Putamen (tissue), 1 donor: ENCODE measurements at regions not wholly inside any gene's neighbourhood (a gene's known extent, or its start where the extent isn't known, plus 50 kb on each side); places are given as distances from the start of the nearest gene placed in this dataset.

ENCODE experiments used
- DNase-seq: peaks from one replicate; pipeline ENCODE4 v3.0.0-alpha.2; 2016; ENCODE audit warnings: low spot score

DNA sequence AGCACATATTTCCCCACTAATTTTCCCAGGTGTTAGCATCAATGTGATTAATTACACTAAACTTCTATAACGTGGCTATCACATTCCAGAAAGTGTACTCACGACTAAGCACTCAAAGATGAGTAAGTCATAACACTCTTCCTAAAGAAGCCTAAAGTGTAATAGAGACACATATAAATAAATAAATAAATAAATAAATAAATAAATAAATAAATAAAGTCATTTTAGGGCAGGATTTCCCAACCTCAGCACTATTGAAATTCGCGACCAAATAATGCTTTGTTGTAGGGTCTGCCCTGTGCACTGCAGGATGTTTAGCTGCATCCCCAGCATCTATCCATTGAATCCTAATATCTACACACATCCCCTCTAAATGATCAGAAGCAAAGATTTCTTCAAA, 390.9 kb downstream of the CDH7 start:
- DNase-seq = no peak

DNA sequence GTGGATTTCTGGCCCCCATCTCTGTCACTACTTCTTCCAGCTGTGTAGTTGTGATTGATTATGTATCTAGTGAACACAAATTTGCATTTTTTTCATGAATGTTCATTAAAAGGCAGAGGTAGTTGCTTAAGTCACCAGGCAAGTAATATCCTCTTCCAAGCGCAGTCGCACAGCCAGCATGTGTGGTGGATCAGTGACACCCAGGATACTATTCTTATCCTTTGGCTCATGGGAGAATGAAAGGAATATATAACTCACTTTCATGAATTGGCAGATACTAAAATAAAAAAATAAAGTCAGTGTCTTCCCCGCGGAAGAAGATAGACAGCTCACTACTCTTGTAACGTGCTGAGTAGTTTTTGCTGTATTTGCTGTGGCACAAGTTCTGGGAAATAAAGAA, 387.8 kb downstream of the CDH7 start:
- DNase-seq = no peak

DNA sequence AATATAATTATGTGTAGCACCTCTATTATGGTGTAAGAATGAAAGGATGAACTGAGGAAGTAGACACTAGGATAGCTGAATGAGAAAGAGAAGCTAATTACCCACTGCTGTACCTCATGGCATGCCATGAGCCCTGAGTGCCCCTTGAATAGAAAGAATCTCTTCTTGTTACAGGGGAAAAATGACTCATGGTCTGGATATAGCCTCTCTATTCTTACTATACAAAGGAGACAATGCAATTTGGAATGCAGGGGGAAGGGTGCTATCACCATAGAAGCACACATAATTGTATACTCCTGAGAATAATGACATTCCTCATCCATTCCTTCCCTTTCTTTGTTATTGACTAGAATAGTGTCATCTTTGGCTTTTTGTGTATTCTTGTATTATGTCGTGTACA, 385.2 kb downstream of the CDH7 start:
- no peak for DNase-seq

DNA sequence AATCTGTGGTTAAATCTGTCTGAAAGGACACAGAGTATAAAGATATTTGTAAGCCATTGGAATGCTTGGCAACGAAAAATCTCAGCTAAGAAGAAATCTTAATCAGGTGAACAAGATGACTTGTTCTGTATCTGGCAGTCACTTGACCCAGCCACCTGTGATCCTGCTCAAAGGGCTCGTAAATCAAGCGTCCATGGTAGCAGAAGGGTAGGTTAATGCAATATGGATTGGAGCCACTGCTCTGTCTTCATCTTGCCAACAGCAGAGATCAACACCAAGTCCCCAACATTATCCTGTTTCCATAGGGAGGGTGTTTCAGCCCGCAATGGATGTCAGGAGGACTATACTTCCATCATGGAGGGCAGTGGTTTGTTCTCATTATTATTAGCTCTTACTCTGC, 378.4 kb downstream of the CDH7 start:
- no peak for DNase-seq

DNA sequence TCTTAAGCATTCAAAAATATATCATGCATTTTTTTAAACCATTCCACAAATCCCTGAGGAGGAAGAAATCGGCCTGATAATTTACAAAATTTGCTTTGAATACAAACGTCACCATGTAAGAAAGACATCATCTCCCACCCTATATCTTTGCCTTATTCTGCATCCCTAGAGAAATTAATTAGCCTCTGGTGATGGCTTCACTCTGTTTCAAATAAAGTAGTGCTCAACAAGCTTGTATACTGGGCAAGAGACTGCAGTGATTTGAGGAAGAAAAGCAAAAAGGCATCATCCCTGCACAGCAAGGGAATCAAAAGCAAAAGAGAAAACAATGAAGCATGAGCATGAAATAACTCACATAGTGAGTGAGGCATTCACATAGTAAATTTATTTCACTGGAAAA, 375.5 kb downstream of the CDH7 start:
- no peak for DNase-seq

DNA sequence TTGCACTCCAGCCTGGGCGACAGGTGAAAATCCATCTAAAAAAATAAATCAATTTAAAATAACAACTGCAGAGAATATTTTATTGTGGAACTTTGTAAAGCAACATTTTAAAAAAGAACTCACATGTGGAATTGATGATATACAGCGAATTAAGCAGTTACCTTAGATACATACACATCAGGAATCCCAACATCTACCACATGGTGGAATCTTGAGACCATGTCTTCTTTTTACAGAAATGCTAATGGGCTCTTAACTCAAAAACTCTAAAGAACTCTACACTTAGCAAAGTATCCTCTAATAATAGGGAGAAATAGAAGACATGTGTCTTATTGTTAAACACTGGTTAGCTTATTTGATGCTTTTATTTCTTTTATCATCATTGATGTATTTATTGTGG, 373.6 kb downstream of the CDH7 start:
- DNase-seq = no peak

DNA sequence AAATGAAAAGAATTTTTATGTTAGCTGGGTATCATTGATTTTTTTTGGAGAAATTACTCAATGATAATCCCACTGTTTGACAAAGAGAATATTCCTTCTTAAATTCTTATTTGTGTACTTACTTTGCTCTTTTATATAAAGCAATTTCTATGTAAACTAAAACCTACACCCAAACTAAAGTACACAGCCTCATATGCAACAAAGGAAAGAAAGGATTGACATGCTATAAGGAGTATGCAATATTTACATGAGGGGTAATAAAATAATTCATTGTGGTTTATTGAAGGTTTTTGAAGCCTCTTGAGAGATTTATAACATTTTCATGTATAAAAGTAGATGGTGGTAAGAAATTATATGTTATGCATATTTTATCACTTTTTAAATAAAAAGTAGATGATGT, 368.5 kb downstream of the CDH7 start:
- no peak for DNase-seq

DNA sequence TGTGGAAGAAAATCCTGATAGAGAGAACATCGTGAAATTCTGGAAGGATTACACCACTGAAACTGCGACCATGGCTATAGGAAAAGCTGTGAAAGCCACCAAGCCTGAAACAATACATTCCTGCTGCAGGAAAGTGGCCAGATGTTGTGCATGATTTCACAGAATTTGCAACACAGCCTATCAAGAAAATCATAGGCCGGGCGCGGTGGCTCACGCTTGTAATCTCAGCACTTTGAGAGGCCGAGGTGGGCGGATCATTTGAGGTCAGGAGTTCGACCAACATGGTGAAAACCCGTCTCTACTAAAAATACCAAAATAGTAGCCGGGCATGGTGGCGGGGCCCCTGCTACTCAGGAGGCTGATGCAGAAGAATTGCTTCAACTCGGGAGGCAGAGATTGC, 360.2 kb downstream of the CDH7 start:
- no peak for DNase-seq

DNA sequence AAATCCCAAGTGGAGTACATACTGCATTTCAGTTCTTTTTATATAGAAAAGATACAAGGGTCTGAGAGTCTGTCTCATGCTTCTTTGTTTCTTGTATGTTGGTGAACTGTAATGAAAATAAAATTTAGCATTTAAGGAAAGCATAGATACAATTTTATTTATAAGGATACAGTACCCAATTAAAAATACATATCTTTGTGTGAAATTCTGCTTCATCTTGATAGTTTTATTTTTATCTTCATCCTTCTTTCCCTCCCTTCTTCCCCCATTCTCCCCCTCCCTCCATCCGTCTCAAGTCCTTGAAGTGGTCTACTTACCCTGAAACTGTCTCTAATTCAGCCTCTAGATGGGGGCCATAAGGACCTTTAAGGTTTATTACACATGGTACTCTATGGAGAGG, 359.8 kb downstream of the CDH7 start:
- no peak for DNase-seq

DNA sequence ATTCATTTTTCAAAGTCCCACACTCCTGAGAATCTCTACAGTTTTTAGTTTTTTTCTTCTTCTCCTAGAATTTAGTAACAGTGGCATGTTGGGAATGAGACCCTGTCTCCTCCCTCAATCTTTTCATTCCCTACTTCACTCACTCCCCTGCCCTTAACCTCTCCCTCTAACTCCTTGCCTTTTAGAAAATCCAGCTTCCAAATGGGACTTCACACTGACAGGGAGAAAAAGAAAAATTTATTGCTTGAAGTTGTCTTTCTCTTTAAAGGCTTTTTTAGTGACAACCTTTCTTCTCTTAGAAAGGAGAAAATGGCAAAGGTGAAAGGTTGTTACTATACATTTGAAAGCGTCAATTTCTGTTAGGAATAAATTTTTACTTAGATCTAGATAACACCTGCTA, 359.2 kb downstream of the CDH7 start:
- no peak for DNase-seq

DNA sequence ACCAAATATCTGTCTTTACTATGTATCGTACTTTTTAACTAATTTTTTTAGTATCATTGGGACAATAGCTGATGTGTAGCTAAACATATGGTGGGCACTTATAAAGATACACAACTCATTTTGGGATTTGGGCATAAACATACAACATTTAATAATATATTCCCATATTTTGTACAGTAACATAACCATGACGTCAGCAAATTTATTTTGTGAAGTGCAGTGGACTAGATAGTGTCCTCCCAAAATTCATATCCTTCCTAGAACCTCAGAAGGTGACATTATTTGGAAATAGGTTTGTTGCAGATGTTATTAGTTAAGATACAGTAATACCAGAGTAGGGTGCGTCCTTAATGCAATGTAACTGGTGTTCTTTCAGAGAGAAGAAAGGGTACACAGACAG, 356.7 kb downstream of the CDH7 start:
- DNase-seq = no peak

DNA sequence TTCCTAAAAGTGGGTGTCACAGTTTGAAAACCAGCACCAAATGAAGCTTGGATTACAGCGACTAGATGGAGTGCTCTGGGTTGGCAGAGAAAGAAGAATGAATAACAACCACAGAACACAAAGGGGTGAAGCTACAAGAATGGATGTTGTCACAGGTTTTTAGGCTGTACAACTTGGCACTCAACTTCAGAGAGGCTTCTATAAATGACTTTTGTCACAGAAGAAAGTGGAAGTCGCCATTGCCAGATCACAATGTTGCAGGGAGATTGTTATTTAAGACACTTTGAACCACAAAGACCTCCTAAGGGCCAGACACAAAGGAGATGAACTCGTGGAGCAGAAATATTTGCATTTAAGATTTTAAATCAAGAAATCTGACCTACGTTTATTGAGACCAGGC, 354.2 kb downstream of the CDH7 start:
- DNase-seq = no peak

DNA sequence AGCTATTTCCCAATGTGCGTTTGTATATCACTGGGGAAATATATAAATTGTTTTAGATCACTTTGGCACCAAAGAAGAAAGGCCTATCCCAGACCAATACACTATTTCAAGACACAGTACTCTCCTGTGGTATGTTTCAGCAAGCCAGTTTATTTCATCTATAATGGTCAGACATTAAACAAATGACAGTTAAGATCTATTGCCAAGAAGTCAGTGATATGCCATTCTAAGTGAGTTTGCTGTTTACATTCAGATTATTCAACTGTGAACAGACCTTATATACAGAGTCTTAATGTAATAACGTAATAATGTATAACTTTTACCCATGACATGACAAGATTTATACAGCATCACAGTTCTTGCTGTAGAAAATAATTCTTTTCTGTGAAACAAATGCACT, 352.7 kb downstream of the CDH7 start:
- DNase-seq = no peak

DNA sequence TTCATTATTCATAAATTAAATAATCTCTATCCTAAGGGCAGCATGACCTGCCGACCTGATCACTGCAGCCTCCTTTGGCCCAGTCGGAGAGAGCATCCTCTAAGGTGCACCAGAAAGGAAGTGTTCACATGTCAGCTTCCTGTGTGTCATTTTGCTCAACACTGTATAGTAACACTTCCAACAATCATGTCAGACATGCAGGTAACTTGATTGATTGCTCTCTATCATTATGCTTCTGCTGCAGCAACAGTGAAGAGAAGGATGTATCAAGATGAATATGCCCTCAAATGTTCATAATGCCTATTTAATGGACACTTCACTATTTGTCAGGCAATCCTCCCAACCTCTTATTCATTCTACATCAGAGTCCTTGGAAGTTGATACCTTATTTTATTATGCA, 332.3 kb downstream of the CDH7 start:
- DNase-seq = no peak

DNA sequence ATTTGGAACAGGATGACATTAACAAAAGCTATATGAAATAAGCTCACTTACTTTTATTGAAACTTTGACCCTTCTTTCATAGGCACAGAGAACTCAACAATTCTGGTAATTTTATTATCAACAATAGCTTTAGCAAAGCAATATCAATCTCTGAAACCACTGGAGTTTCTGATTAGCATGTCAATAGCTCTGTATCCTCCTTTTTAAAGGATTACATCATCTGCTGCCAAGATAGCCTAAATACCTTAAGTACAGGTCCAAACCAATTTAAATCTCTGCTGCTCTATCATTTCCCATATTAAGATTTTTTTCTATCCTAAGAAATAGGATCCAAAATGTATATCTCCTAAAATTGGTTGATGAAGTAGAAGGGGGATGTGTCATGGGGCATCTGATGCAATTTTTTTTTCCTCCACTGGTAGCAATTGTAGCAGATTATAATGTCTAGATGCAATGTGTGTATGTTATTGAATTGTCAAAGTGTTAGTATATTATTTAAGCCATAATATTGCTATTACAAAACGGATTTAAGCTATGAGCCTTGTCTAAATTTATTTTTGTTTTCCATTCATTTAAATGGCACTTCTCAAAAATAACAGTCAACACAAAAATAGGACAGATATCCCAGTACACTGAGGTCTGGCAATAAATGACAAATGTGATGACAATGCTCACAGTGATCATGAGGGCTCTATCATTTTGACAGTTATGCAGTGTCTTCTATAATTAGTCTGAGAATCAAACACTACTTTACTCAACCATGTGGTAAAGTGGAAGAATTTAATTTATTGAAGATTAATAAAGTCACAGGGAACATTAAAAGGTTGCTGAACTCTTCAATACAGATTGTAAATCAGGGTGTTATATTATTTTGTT, 328.4 kb downstream of the CDH7 start:
- no peak for DNase-seq

DNA sequence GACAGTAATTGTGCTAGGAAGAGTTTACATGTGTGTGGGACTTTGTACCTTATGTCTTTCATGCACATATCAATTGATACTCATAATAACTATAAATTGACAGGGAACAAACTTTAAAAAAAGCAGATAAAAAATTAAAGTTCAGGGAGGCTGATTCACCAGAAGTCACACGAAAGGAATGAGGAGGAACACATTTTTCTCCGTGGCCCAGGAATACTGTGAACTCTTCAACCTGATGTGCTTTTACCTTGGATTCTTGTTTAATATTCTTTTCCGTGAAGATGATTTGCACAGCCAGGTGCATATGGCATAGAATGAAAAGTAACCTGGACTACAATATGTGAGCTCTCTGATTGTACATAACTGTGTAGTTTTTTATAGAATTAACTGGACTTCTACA, 326.3 kb downstream of the CDH7 start:
- no peak for DNase-seq

DNA sequence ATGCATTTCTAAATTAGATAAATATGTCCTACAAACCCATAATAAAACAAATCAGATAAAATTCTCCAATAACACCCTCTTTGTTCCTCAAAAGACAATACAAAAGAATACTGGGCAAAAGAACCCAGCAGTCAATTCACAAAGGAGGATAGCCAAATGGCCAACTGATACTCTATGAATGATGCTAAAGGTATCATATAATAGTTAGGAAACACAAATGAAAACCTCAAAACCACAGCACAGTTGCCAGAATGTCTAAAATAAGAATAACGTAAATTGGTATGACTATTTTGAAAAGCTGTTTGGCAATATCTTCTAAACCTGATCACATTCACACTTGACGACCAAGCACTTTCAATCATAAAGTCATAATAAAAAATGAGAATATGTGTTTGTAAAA, 315.4 kb downstream of the CDH7 start:
- DNase-seq = no peak

DNA sequence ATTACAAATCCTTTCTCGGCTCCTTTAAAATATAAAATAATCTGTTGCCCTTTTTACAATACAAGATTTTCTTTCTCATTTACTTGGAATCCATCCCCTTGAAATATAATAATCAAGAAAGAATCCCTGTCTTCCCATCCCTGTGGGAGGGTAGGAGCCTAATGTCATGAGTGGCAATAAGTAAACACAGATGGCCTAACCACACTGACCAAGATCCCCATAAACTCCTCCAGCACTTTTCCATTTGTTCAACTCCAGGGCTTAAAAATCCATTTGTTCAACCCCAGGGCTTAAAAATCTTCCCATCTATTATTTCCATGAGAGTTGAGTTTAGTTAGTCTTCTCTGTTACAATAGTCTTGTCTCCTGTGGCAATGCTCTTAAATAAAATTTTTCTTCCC, 297.6 kb downstream of the CDH7 start:
- DNase-seq = no peak

DNA sequence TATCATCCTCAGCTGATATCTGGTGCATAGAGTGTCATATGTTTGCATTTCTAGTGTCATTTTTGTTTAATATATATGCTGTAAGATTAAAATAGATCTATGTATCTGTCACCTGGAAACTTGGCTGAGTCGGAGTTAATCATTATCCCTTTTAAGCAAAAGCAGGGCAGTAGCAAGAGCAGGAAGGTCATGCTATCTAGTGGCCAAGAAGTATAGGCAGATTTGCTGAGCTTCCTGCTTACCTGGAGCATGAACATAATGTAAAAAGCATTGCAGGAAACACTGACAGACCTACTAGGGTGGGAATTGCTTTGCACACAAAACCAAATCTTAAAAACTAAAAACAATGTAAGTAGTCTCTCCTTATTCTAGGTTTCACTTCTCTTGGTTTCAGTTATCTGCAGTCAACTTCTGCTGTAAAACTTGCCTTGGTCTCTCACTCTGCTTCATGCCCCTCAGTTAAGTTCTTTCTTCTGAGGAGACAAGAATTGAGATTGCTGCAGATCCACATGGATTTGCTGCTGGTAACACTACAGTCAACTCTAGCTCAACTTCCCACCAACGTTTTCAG, 295.3 kb downstream of the CDH7 start:
- no peak for DNase-seq

DNA sequence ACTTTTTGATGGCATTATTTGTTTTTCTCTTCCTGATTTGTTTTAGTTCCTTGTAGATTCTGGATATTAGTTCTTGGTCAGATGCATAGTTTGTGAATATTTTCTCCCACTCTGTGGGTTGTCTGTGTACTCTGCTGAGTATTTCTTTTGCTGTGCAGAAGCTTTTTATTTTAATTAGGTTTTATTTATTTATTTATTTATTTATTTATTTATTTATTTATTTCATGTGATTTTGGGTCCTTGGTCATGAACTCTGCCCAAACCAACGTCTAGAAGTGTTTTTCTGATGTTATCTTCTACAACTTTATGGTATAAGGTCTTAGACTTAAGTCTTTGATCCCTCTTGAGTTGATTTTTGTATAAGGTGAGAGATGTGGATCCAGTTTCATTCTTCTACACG, 292.2 kb downstream of the CDH7 start:
- no peak for DNase-seq

DNA sequence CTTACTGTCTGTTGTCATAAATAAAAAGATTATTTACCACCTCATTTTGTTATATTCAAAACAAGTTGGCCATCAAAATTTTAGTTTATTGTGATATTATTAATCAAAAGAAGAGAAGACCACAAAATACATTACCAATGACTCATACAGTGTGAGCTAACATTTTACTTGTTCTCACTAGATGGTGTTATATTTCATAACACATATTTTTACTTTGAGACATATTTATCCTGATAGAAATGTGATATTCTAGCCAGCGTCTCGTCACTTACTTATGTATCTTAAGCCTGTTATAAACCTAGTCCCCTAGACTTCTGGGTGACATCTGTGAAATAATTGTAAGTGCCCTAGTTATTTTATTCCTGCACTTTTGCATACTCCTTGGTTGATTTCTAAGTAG, 263.2 kb downstream of the CDH7 start:
- no peak for DNase-seq

DNA sequence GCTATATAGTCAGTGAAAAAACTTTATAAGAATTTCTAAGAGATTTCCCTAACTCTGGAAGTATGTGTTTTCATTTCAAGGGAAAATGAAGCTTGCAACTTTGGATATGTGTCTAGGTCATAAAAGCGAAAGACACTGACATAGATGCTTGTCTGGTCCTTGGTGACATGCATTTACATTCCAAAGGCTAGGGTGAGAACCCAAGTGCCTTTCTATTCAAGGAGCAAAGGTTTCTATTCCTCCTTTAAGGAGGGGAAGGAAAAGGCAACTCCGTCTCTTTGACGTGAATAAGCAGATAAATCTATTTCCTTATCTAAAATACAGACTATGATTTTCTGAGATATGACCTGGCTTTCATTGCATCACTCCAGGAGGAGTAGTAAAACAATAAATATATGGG, 261.1 kb downstream of the CDH7 start:
- no peak for DNase-seq

DNA sequence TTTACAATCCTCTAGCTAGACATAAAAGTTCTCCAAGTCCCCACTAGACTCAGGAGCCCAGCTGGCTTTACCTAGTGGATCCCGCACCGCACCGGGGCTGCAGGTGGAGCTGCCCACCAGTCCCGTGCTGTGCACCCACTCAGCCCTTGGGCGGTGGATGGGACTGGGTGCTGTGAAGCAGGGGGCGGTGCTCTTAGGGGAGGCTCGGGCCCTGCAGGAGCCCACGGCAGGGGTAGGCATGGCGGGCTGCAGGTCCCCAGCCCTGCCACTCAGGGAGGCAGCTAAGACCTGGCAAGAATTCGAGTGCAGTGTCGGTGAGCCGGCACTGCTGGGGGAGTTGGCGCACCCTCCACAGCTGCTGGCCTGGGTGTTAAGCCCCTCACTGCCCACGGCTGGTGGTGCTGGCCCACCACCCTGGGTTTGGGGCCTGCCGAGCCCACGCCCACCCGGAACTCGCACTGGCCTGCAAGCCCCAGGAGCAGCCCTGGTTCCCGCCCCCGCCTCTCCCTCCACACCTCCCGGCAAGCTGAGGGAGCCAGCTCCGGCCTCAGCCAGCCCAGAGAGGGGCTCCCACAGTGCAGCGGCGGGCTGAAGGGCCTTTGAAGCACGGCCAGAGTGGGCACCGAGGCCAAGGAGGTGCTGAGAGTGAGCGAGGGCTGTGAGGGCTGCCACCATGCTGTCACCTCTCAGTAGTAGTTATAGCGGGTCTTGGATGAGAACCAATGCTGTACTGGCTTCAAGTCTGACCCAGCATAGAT, 255.2 kb downstream of the CDH7 start:
- DNase-seq = no peak
